ENCODE measurements at regions not wholly inside any gene's neighbourhood (a gene's known extent, or its start where the extent isn't known, plus 50 kb on each side); places are given as distances from the start of the nearest gene placed in this dataset.

DNA sequence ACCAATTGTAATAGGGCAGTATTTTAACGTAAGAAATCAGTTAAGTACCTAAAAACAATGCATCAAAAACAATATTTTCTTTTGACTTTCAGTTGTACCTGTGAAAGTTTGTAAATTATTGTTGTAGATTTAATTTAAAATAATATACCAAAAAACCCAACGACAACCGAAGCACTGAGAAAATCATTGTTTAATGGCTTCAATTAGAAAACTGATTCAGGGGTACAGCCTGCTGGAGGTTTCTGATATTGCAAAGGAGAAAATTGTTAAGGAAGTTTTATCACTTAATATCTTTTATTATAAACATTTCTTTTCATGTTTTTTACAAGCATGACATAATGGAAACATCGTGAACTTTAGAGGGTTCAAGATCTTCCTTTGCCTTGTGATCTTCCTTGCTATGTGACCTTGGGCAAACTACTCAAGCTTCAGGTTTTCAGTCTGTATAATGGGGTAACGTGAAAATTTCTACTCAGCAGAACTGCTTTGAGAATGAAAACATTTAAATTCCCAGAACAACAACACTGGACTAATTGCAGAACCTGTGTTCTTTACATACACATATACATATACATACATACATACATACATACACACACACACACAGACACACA lies 76.3 kb upstream of the GLS start:
- TF ChIP-seq, protein P1, sequence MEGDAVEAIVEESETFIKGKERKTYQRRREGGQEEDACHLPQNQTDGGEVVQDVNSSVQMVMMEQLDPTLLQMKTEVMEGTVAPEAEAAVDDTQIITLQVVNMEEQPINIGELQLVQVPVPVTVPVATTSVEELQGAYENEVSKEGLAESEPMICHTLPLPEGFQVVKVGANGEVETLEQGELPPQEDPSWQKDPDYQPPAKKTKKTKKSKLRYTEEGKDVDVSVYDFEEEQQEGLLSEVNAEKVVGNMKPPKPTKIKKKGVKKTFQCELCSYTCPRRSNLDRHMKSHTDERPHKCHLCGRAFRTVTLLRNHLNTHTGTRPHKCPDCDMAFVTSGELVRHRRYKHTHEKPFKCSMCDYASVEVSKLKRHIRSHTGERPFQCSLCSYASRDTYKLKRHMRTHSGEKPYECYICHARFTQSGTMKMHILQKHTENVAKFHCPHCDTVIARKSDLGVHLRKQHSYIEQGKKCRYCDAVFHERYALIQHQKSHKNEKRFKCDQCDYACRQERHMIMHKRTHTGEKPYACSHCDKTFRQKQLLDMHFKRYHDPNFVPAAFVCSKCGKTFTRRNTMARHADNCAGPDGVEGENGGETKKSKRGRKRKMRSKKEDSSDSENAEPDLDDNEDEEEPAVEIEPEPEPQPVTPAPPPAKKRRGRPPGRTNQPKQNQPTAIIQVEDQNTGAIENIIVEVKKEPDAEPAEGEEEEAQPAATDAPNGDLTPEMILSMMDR (IDR thresholded peaks at IDR 0.05): peak in 2 of 3 donors; percentile 53 to 70
- TF ChIP-seq POLR2A (IDR thresholded peaks at IDR 0.05): no peak
